ENCODE measurements at regions not wholly inside any gene's neighbourhood (a gene's known extent, or its start where the extent isn't known, plus 50 kb on each side); places are given as distances from the start of the nearest gene placed in this dataset.

DNA sequence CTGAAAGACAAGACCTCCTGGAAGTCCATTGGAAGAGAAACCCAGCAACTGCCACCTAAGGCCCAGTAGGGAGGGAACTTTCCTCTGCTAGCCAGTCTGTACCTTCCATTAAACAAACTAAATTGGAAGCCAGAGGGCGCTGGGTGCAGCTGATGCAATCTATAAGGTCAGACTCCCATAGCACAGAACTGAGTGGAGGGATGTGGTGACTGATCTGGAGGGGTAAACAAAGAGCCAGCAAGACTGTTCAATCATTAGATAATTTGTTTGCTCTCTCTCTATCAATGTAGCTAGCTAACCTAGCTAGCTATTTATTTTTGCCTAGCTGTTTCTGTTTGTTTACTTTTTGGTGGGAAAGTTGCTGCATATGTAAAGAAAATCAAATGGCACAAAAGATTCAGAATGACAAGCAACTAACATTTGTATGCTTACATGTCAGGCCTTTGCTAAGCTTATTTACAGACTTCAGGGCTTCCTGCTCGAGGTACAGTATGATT lies 291.8 kb upstream of the DAB2 start:
- intact Hi-C loops (cut with DNase I) = no loop called here
- Histone ChIP-seq H3K36me3 (no peaks in the 10 kb centered on the region), H3K27me3 (no peaks in the 10 kb centered on the region), H3K9me3 (no peaks in the 10 kb centered on the region), H3K27ac (no peak overlapping the region), H3K4me3 (no peak overlapping the region), H3K4me1 (no peaks in the 10 kb centered on the region)
- TF ChIP-seq, protein P1, sequence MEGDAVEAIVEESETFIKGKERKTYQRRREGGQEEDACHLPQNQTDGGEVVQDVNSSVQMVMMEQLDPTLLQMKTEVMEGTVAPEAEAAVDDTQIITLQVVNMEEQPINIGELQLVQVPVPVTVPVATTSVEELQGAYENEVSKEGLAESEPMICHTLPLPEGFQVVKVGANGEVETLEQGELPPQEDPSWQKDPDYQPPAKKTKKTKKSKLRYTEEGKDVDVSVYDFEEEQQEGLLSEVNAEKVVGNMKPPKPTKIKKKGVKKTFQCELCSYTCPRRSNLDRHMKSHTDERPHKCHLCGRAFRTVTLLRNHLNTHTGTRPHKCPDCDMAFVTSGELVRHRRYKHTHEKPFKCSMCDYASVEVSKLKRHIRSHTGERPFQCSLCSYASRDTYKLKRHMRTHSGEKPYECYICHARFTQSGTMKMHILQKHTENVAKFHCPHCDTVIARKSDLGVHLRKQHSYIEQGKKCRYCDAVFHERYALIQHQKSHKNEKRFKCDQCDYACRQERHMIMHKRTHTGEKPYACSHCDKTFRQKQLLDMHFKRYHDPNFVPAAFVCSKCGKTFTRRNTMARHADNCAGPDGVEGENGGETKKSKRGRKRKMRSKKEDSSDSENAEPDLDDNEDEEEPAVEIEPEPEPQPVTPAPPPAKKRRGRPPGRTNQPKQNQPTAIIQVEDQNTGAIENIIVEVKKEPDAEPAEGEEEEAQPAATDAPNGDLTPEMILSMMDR (IDR thresholded peaks at IDR 0.05) = peak in 1 of 3 experiments; percentile 19
- no peak for DNase-seq (ENCODE audit: low spot score in 2 of 2)

DNA sequence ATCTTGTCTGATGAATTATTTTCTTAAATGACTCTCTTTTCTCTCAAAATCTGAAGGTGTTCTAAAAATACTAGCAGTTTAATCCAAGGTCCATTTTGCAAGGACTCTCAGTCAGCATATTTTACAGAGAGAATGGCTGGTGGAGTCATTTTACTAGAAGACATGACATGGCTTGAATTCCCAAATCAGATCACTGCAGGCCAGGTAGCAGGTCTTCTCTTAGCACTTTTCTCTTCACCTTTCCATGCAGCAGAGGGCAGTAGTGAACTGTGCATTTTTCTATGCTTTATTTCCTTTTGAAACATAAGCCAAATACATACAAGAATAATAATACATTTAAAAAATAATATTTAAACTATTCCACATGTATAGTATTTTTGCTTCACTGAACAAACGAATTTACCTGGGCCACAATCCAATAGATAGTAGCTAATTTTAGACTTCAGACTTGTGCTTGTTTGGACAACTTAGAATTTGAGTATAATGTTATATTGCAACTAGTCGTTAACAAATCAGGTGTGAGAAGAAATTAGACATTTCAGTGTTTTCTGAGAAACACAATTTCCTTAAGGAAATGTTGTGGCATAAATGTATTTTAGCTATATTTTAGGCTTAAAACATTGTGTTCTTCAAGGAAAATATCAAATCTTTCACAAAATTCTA lies 289.4 kb upstream of the DAB2 start:
- Histone ChIP-seq H3K27ac (no peak overlapping the region), H3K4me3 (no peak overlapping the region), H3K27me3 (no peaks in the 10 kb centered on the region), H3K4me1 (no peaks in the 10 kb centered on the region), H3K36me3 (no peaks in the 10 kb centered on the region), H3K9me3 (no peaks in the 10 kb centered on the region)
- intact Hi-C loops (cut with DNase I) = loop anchor here (2.0 kb wide), 1 partner anchor 975 kb away; no protein-coding TSS in a partner anchor
- DNase-seq (ENCODE audit: low spot score in 2 of 2) = no peak
- TF ChIP-seq, protein P1 (IDR thresholded peaks at IDR 0.05) = peak; percentile 25 to 46 (median 43)

DNA sequence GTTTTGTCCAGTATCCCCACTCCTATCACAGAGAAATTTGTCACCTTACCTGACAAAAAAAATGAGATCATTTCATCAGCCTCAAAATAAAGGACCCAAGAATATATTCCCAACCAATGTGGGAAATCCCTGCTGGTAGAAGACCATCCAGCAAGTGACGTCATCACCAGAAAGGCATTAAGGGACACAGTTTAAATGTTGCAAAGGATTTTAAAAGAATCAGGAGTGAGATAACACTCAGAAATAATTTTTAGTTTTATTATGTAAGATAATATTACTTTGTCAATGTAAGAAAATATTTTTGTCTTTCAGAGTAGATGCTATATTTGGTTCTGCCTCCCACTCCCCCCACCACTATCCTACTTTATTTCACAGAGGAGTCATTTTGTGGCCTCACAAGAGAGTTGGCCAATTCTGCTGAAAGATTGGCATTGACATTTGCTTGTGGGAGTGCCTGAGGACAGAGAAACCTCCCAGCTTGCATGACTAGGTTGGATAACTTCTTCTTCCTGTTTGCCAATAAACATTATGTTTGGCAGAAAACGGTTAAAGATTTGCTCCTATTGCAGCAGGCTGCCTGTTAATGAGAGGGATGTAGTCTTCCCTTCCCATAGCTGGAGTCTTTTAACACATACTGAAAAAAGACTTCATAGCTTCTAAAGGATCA lies 288.6 kb upstream of the DAB2 start:
- Histone ChIP-seq H3K36me3 (no peaks in the 10 kb centered on the region), H3K9me3 (no peaks in the 10 kb centered on the region), H3K27me3 (no peaks in the 10 kb centered on the region), H3K27ac (no peak overlapping the region), H3K4me1 (no peaks in the 10 kb centered on the region), H3K4me3 (no peak overlapping the region)
- TF ChIP-seq, protein P1 (IDR thresholded peaks at IDR 0.05) = no peak
- DNase-seq (ENCODE audit: low spot score in 2 of 2) = no peak
- intact Hi-C loops (cut with DNase I) = no loop called here

DNA sequence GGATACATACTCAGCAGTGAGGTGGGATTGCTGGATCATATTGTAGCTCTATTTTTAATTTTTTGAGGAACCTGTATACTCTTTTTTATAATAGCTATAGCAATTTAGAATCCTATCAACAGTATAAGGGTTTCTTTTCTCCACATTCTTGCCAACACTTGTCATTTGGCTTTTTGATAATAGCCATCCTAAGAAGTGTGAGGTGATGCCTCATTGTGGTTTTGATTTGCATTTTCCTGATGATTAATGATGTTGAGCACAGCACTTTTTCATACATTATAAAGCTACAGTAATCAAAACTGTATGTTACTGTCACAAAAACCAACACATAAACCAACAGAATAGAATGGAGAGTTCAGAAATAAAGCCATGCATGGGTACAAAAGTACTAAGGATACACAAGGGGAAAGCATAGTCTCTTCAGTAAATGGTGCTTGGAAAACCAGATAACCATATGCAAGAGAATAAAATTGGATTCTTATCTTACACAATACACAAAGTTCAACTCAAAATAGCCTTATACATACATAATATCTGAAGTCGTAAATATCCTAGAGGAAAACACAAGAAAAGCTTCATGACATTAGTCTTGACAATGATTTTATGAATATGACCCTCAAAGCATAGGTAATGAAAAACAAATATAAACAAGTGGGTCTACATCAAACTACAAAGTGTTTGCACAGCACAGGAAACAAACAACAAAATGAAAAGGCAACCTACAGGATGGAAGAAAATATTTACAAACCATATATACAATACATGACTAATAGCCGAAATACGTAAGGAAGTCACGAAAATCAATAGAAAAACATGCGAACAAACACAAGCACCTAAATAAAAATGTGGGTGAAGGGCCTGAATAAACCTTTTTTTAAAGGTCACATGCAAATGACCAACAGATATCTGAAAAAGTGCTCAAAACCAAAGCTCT lies 287.8 kb upstream of the DAB2 start:
- TF ChIP-seq, protein P1 (IDR thresholded peaks at IDR 0.05) = no peak
- Histone ChIP-seq H3K9me3 (no peaks in the 10 kb centered on the region), H3K4me3 (no peak overlapping the region), H3K36me3 (no peaks in the 10 kb centered on the region), H3K27ac (no peak overlapping the region), H3K4me1 (no peaks in the 10 kb centered on the region), H3K27me3 (no peaks in the 10 kb centered on the region)
- no peak for DNase-seq (ENCODE audit: low spot score in 2 of 2)
- intact Hi-C loops (cut with DNase I) = no loop called here

DNA sequence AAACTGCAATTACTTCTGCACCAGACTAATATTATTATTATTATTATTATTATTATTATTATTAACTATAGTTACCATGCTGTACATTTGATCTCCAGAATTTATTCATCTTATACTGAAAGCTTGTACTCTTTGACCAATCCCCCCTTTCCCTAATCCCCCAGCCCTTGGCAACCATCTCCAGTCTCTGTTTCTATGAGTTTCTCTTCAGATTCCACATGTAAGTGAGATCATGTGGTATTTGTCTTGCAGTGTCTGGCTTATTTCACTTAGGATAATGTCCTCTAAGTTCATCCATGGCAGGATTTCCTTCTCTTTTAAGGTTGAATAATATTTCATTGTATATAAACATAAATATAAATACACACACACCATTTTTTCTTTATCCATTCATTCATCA lies 287.0 kb upstream of the DAB2 start:
- Histone ChIP-seq H3K27me3 (no peaks in the 10 kb centered on the region), H3K4me1 (no peaks in the 10 kb centered on the region), H3K4me3 (no peak overlapping the region), H3K36me3 (no peaks in the 10 kb centered on the region), H3K9me3 (no peaks in the 10 kb centered on the region), H3K27ac (no peak overlapping the region)
- intact Hi-C loops (cut with DNase I) = no loop called here
- no peak for DNase-seq (ENCODE audit: low spot score in 2 of 2)
- TF ChIP-seq, protein P1 (IDR thresholded peaks at IDR 0.05) = no peak

Measured in ascending aorta (tissue), 2 donors.